CD4-positive, alpha-beta T cell (primary cell): ENCODE measurements at regions not wholly inside any gene's neighbourhood (a gene's known extent, or its start where the extent isn't known, plus 50 kb on each side); places are given as distances from the start of the nearest gene placed in this dataset.

ENCODE experiments used
- ATAC-seq: fragments of 200-7000 bp; cut with Tn5 transposase; one replicate; pipeline ENCODE4 v1.10.0; 2022; ENCODE audit warnings: mild to moderate bottlenecking; ENCODE audit not compliant: poor library complexity
- CTCF ChIA-PET: fragments of 350-600 bp; sonication (Branson Sonifier 250); formaldehyde crosslinking; loops from one replicate; lab custom pipeline; 2021; ENCODE audit warnings: antibody characterized with exemption, inconsistent platforms; lab: Charles Lee
- POLR2A ChIA-PET: fragments of 350-600 bp; sonication (Branson Sonifier 250); formaldehyde crosslinking; loops from one replicate; lab custom pipeline; 2021; ENCODE audit warnings: antibody characterized with exemption, inconsistent platforms; lab: Charles Lee
- DNase-seq, 14 experiments: peaks; one replicate each; pipeline ENCODE4 v3.0.0-alpha.2; 2013 to 2020; ENCODE audit warnings: mixed read lengths in 2 of 14
- H3K27ac ChIP-seq, 2 donors: one replicate each; pipeline versions ENCODE4 v1.5.1 to v1.7.0; 2013; ENCODE audit warnings: low read length in 2 of 2, low read depth in 1 of 2, mild to moderate bottlenecking in 1 of 2
- H3K27me3 ChIP-seq, 2 experiments: 1 replicate in 1 of 2; 2 replicates in 1 of 2; pipeline versions ENCODE4 v1.6.1 to v1.7.0; 2013; ENCODE audit warnings: low read length in 2 of 2, control low read depth in 1 of 2, mild to moderate bottlenecking in 1 of 2, moderate library complexity in 1 of 2; ENCODE audit not compliant: insufficient read depth in 2 of 2, control insufficient read depth in 1 of 2
- H3K36me3 ChIP-seq: one replicate; pipeline ENCODE4 v1.6.1; 2013; ENCODE audit warnings: low read length, control low read depth; ENCODE audit not compliant: insufficient read depth
- H3K4me1 ChIP-seq: one replicate; pipeline ENCODE4 v1.6.1; 2013; ENCODE audit warnings: low read length, control low read depth; ENCODE audit not compliant: insufficient read depth
- H3K4me3 ChIP-seq: one replicate; pipeline ENCODE4 v1.5.1; 2013; ENCODE audit warnings: mild to moderate bottlenecking, low read length, moderate library complexity
- H3K9me3 ChIP-seq, 2 experiments: 1 replicate in 1 of 2; 2 replicates in 1 of 2; pipeline versions ENCODE4 v1.6.1 to v1.7.0; 2013; ENCODE audit warnings: low read length in 2 of 2, mild to moderate bottlenecking in 2 of 2, control low read depth in 1 of 2, moderate library complexity in 1 of 2; ENCODE audit not compliant: control insufficient read depth in 1 of 2, insufficient read depth in 1 of 2
- H3K27ac Mint-ChIP-seq: one replicate; pipeline ENCODE4 v1.8.0; 2020; ENCODE audit warnings: mixed read lengths
- H3K27me3 Mint-ChIP-seq: one replicate; pipeline ENCODE4 v1.8.0; 2021; ENCODE audit warnings: mixed read lengths
- H3K36me3 Mint-ChIP-seq: one replicate; pipeline ENCODE4 v1.8.0; 2021; ENCODE audit warnings: low read depth, mixed read lengths
- H3K4me1 Mint-ChIP-seq: one replicate; pipeline ENCODE4 v1.8.0; 2021; ENCODE audit warnings: low read depth, mixed read lengths
- H3K4me3 Mint-ChIP-seq: one replicate; pipeline ENCODE4 v1.8.0; 2020; ENCODE audit warnings: mild to moderate bottlenecking, mixed read lengths
- H3K9me3 Mint-ChIP-seq: one replicate; pipeline ENCODE4 v1.8.0; 2020; ENCODE audit warnings: mixed read lengths
- CTCF ChIP-seq: fragments of 200-600 bp; IDR thresholded peaks from one replicate; pipeline ENCODE4 v1.8.0; 2022; ENCODE audit warnings: antibody characterized with exemption, mild to moderate bottlenecking
- intact Hi-C, 2 experiments: fragments of 100-400 bp; cut with DNase I in 1 of 2; cut with micrococcal nuclease in 1 of 2; formaldehyde crosslinking; loops; one replicate each; pipeline versions ENCODE4 v1.15.1 to v1.9.0; 2023 to 2025; cut with DNase I, micrococcal nuclease

GRCh38 chr12:30026621-30027234, 243.0 kb upstream of the TMTC1 start:
- DNase-seq = no peak
- Mint-ChIP-seq H3K4me3 (no peak overlapping the region), H3K27me3 (no peaks in the 10 kb centered on the region), H3K27ac (no peak overlapping the region), H3K36me3 (no peaks in the 10 kb centered on the region), H3K4me1 (no peaks in the 10 kb centered on the region), H3K9me3 (peaks cover 5% of the 10 kb centered on the region)
- intact Hi-C loops = no loop called here
- ChIA-PET POLR2A (no interaction called here), CTCF (no interaction called here)
- no peaks in the 10 kb centered on the region for H3K27me3 ChIP-seq
- no peaks in the 10 kb centered on the region for H3K9me3 ChIP-seq
- no peak for TF ChIP-seq CTCF
- no peak overlapping the region for H3K27ac ChIP-seq
- H3K4me1 ChIP-seq = no peaks in the 10 kb centered on the region
- no peak for ATAC-seq
- no peaks in the 10 kb centered on the region for H3K36me3 ChIP-seq
- H3K4me3 ChIP-seq = no peak overlapping the region

- no peak for ATAC-seq
- H3K36me3 Mint-ChIP-seq = no peaks in the 10 kb centered on the region
- no peak overlapping the region for H3K27ac ChIP-seq
- CTCF ChIA-PET = no interaction called here
- H3K27me3 Mint-ChIP-seq = no peaks in the 10 kb centered on the region
- POLR2A ChIA-PET = no interaction called here
- DNase-seq = no peak
- no peak for TF ChIP-seq CTCF
- no peaks in the 10 kb centered on the region for H3K27me3 ChIP-seq
- H3K4me3 Mint-ChIP-seq = no peak overlapping the region
- H3K9me3 ChIP-seq = no peaks in the 10 kb centered on the region
- no peaks in the 10 kb centered on the region for H3K36me3 ChIP-seq
- no peaks in the 10 kb centered on the region for H3K4me1 ChIP-seq
- no peak overlapping the region for H3K27ac Mint-ChIP-seq
- no peaks in the 10 kb centered on the region for H3K4me1 Mint-ChIP-seq
- intact Hi-C loops = no loop called here
- H3K9me3 Mint-ChIP-seq = peaks cover 6% of the 10 kb centered on the region
- no peak overlapping the region for H3K4me3 ChIP-seq
These were observed 241.6 kb upstream of the TMTC1 start for GRCh38 chr12:30025317-30025716.

- Mint-ChIP-seq H3K4me1 (no peaks in the 10 kb centered on the region), H3K27me3 (no peaks in the 10 kb centered on the region), H3K27ac (no peak overlapping the region), H3K4me3 (no peak overlapping the region), H3K9me3 (peaks cover 6% of the 10 kb centered on the region), H3K36me3 (no peaks in the 10 kb centered on the region)
- ATAC-seq = no peak
- Histone ChIP-seq H3K4me3 (no peak overlapping the region), H3K27me3 (no peaks in the 10 kb centered on the region), H3K27ac (no peak overlapping the region), H3K4me1 (no peaks in the 10 kb centered on the region), H3K36me3 (no peaks in the 10 kb centered on the region), H3K9me3 (no peaks in the 10 kb centered on the region)
- no peak for TF ChIP-seq CTCF
- intact Hi-C loops = no loop called here
- ChIA-PET POLR2A (no interaction called here), CTCF (no interaction called here)
- DNase-seq = no peak
These were observed 239.4 kb upstream of the TMTC1 start for GRCh38 chr12:30023186-30023585.
